Activated CD4-positive, alpha-beta T cell treated with anti-CD3 and anti-CD28 coated beads, Interleukin-2, amount 10 ng/mL, durations not matched to agents 7 days and 5 days (primary cell): ENCODE measurements at regions not wholly inside any gene's neighbourhood (a gene's known extent, or its start where the extent isn't known, plus 50 kb on each side); places are given as distances from the start of the nearest gene placed in this dataset.

ENCODE experiments used
- CTCF ChIA-PET: fragments of 350-600 bp; sonication (Branson Sonifier 250); formaldehyde crosslinking; loops from one replicate; lab custom pipeline; 2021; ENCODE audit warnings: antibody characterized with exemption; lab: Charles Lee
- POLR2A ChIA-PET: fragments of 350-600 bp; sonication (Branson Sonifier 250); formaldehyde crosslinking; loops from one replicate; lab custom pipeline; 2021; ENCODE audit warnings: antibody characterized with exemption; lab: Charles Lee
- DNase-seq: peaks from one replicate; pipeline ENCODE4 v3.0.0-alpha.2; 2020
- H3K27ac Mint-ChIP-seq: one replicate; pipeline ENCODE4 v1.8.0; 2021; ENCODE audit warnings: mild to moderate bottlenecking, moderate library complexity, mixed read lengths
- H3K27me3 Mint-ChIP-seq: one replicate; pipeline ENCODE4 v1.8.0; 2021; ENCODE audit warnings: mixed read lengths
- H3K36me3 Mint-ChIP-seq: one replicate; pipeline ENCODE4 v1.8.0; 2021; ENCODE audit warnings: low read depth, mixed read lengths
- H3K4me1 Mint-ChIP-seq: one replicate; pipeline ENCODE4 v1.8.0; 2021; ENCODE audit warnings: mixed read lengths
- H3K4me3 Mint-ChIP-seq: one replicate; pipeline ENCODE4 v1.8.0; 2021; ENCODE audit warnings: mild to moderate bottlenecking, moderate library complexity, mixed read lengths
- H3K9me3 Mint-ChIP-seq: one replicate; pipeline ENCODE4 v1.8.0; 2021; ENCODE audit warnings: mixed read lengths

GRCh38 chr10:20998036-20998435 is 100.9 kb upstream of the NEBL start:
- ChIA-PET CTCF (no interaction called here), POLR2A (no interaction called here)
- no peaks in the 10 kb centered on the region for H3K36me3 Mint-ChIP-seq
- no peak overlapping the region for H3K4me3 Mint-ChIP-seq
- H3K9me3 Mint-ChIP-seq = peaks cover 4% of the 10 kb centered on the region
- H3K27ac Mint-ChIP-seq = no peak overlapping the region
- no peak for DNase-seq
- no peaks in the 10 kb centered on the region for H3K4me1 Mint-ChIP-seq
- no peaks in the 10 kb centered on the region for H3K27me3 Mint-ChIP-seq

GRCh38 chr10:20995123-20995987 is 98.2 kb upstream of the NEBL start:
- no peak for DNase-seq
- ChIA-PET POLR2A (no interaction called here), CTCF (no interaction called here)
- H3K4me1 Mint-ChIP-seq = no peaks in the 10 kb centered on the region
- no peaks in the 10 kb centered on the region for H3K27me3 Mint-ChIP-seq
- no peak overlapping the region for H3K27ac Mint-ChIP-seq
- H3K36me3 Mint-ChIP-seq = no peaks in the 10 kb centered on the region
- peaks cover 4% of the 10 kb centered on the region for H3K9me3 Mint-ChIP-seq
- H3K4me3 Mint-ChIP-seq = no peak overlapping the region

GRCh38 chr10:20993830-20994527 is 96.9 kb upstream of the NEBL start:
- no peak overlapping the region for H3K27ac Mint-ChIP-seq
- ChIA-PET POLR2A (no interaction called here), CTCF (no interaction called here)
- peaks cover 4% of the 10 kb centered on the region for H3K9me3 Mint-ChIP-seq
- no peaks in the 10 kb centered on the region for H3K4me1 Mint-ChIP-seq
- DNase-seq = no peak
- no peak overlapping the region for H3K4me3 Mint-ChIP-seq
- H3K27me3 Mint-ChIP-seq = no peaks in the 10 kb centered on the region
- H3K36me3 Mint-ChIP-seq = no peaks in the 10 kb centered on the region

GRCh38 chr10:20993389-20993788 is 96.3 kb upstream of the NEBL start:
- POLR2A ChIA-PET = no interaction called here
- H3K9me3 Mint-ChIP-seq = peaks cover 4% of the 10 kb centered on the region
- no peaks in the 10 kb centered on the region for H3K27me3 Mint-ChIP-seq
- CTCF ChIA-PET = no interaction called here
- no peaks in the 10 kb centered on the region for H3K36me3 Mint-ChIP-seq
- no peaks in the 10 kb centered on the region for H3K4me1 Mint-ChIP-seq
- no peak overlapping the region for H3K4me3 Mint-ChIP-seq
- DNase-seq = no peak
- no peak overlapping the region for H3K27ac Mint-ChIP-seq

GRCh38 chr10:20991526-20991925 is 94.4 kb upstream of the NEBL start:
- Mint-ChIP-seq H3K4me1 (no peaks in the 10 kb centered on the region), H3K4me3 (no peak overlapping the region), H3K27ac (no peak overlapping the region), H3K36me3 (no peaks in the 10 kb centered on the region), H3K27me3 (no peaks in the 10 kb centered on the region), H3K9me3 (peaks cover 4% of the 10 kb centered on the region)
- no peak for DNase-seq
- POLR2A ChIA-PET = no interaction called here
- CTCF ChIA-PET = no interaction called here

- H3K4me1 Mint-ChIP-seq = no peaks in the 10 kb centered on the region
- CTCF ChIA-PET = no interaction called here
- H3K4me3 Mint-ChIP-seq = no peak overlapping the region
- POLR2A ChIA-PET = no interaction called here
- peaks cover 4% of the 10 kb centered on the region for H3K9me3 Mint-ChIP-seq
- H3K36me3 Mint-ChIP-seq = no peaks in the 10 kb centered on the region
- no peak overlapping the region for H3K27ac Mint-ChIP-seq
- H3K27me3 Mint-ChIP-seq = no peaks in the 10 kb centered on the region
- no peak for DNase-seq
Observed at GRCh38 chr10:20990604-20991003, 93.5 kb upstream of the NEBL start.

- ChIA-PET CTCF (no interaction called here), POLR2A (no interaction called here)
- Mint-ChIP-seq H3K36me3 (no peaks in the 10 kb centered on the region), H3K27ac (no peak overlapping the region), H3K4me3 (no peak overlapping the region), H3K27me3 (no peaks in the 10 kb centered on the region), H3K4me1 (no peaks in the 10 kb centered on the region), H3K9me3 (no peaks in the 10 kb centered on the region)
- DNase-seq = no peak
Observed at GRCh38 chr10:20988357-20988983, 91.4 kb upstream of the NEBL start.

- no peaks in the 10 kb centered on the region for H3K27me3 Mint-ChIP-seq
- ChIA-PET POLR2A (no interaction called here), CTCF (no interaction called here)
- H3K4me1 Mint-ChIP-seq = no peaks in the 10 kb centered on the region
- no peak overlapping the region for H3K27ac Mint-ChIP-seq
- H3K36me3 Mint-ChIP-seq = no peaks in the 10 kb centered on the region
- no peak overlapping the region for H3K4me3 Mint-ChIP-seq
- no peaks in the 10 kb centered on the region for H3K9me3 Mint-ChIP-seq
- no peak for DNase-seq
Observed at GRCh38 chr10:20986049-20986448, 88.9 kb upstream of the NEBL start.

- Mint-ChIP-seq H3K9me3 (no peaks in the 10 kb centered on the region), H3K4me3 (no peak overlapping the region), H3K4me1 (no peaks in the 10 kb centered on the region), H3K27me3 (no peaks in the 10 kb centered on the region), H3K36me3 (no peaks in the 10 kb centered on the region), H3K27ac (no peak overlapping the region)
- CTCF ChIA-PET = no interaction called here
- POLR2A ChIA-PET = no interaction called here
- no peak for DNase-seq
Observed at GRCh38 chr10:20984662-20985061, 87.6 kb upstream of the NEBL start.

GRCh38 chr10:20981419-20981953 is 84.4 kb upstream of the NEBL start:
- Mint-ChIP-seq H3K4me1 (no peaks in the 10 kb centered on the region), H3K27me3 (no peaks in the 10 kb centered on the region), H3K36me3 (no peaks in the 10 kb centered on the region), H3K4me3 (no peak overlapping the region), H3K9me3 (no peaks in the 10 kb centered on the region), H3K27ac (no peak overlapping the region)
- CTCF ChIA-PET = no interaction called here
- no peak for DNase-seq
- POLR2A ChIA-PET = no interaction called here

GRCh38 chr10:20978617-20979016 is 81.5 kb upstream of the NEBL start:
- no peaks in the 10 kb centered on the region for H3K27me3 Mint-ChIP-seq
- CTCF ChIA-PET = no interaction called here
- no peak overlapping the region for H3K4me3 Mint-ChIP-seq
- POLR2A ChIA-PET = no interaction called here
- no peaks in the 10 kb centered on the region for H3K9me3 Mint-ChIP-seq
- no peaks in the 10 kb centered on the region for H3K4me1 Mint-ChIP-seq
- H3K27ac Mint-ChIP-seq = no peak overlapping the region
- no peak for DNase-seq
- no peaks in the 10 kb centered on the region for H3K36me3 Mint-ChIP-seq

GRCh38 chr10:20977300-20977699 is 80.2 kb upstream of the NEBL start:
- Mint-ChIP-seq H3K4me3 (no peak overlapping the region), H3K9me3 (no peaks in the 10 kb centered on the region), H3K36me3 (no peaks in the 10 kb centered on the region), H3K27ac (no peak overlapping the region), H3K27me3 (no peaks in the 10 kb centered on the region), H3K4me1 (no peaks in the 10 kb centered on the region)
- ChIA-PET CTCF (no interaction called here), POLR2A (no interaction called here)
- DNase-seq = no peak

- no peaks in the 10 kb centered on the region for H3K9me3 Mint-ChIP-seq
- no peaks in the 10 kb centered on the region for H3K27me3 Mint-ChIP-seq
- H3K27ac Mint-ChIP-seq = no peak overlapping the region
- ChIA-PET CTCF (no interaction called here), POLR2A (no interaction called here)
- H3K4me3 Mint-ChIP-seq = no peak overlapping the region
- no peaks in the 10 kb centered on the region for H3K4me1 Mint-ChIP-seq
- DNase-seq = no peak
- no peaks in the 10 kb centered on the region for H3K36me3 Mint-ChIP-seq
Observed at GRCh38 chr10:20976891-20977290, 79.8 kb upstream of the NEBL start.
